ENCODE measurements at regions not wholly inside any gene's neighbourhood (a gene's known extent, or its start where the extent isn't known, plus 50 kb on each side); places are given as distances from the start of the nearest gene placed in this dataset.

- Histone ChIP-seq H3K4me2 (ENCODE audit: insufficient read depth, low read length) (no peak overlapping the region), H3K27me3 (ENCODE audit: control insufficient read depth in 2 of 2, insufficient read depth in 2 of 2, low read length in 2 of 2) (no peaks in the 10 kb centered on the region), H3K4me3 (no peak overlapping the region), H3K79me2 (ENCODE audit: control insufficient read depth, insufficient read depth, low read length) (no peaks in the 10 kb centered on the region), H2AFZ (ENCODE audit: low read depth, low read length) (no peak overlapping the region), H3K9me3 (replicated peaks; ENCODE audit: control insufficient read depth, insufficient read depth, low read depth, low read length) (no peaks in the 10 kb centered on the region), H4K20me1 (replicated peaks; ENCODE audit: control insufficient read depth, insufficient read depth, low read length) (no peaks in the 10 kb centered on the region), H3K27ac (ENCODE audit: extremely low read depth, low read depth, low read length) (no peak overlapping the region), H3K36me3 (ENCODE audit: control insufficient read depth, insufficient read depth, low read length) (no peaks in the 10 kb centered on the region), H3K9ac (ENCODE audit: insufficient read depth in 1 of 2, low read depth in 2 of 2, low read length in 2 of 2) (no peak overlapping the region), H3K4me1 (replicated peaks in 1 of 2; ENCODE audit: control insufficient read depth in 2 of 2, insufficient read depth in 2 of 2, low read length in 2 of 2) (no peaks in the 10 kb centered on the region), H3K9me1 (ENCODE audit: control insufficient read depth, insufficient read depth, low read length) (no peaks in the 10 kb centered on the region)
- FAIRE-seq: no peak
- TF ChIP-seq SP1 (CRISPR knock-in tag; IDR thresholded peaks at IDR 0.05) (no peak), ZNF644 (tag; IDR thresholded peaks at IDR 0.05; ENCODE audit: low read depth) (no peak), SNIP1 (IDR thresholded peaks at IDR 0.05; ENCODE audit: low read depth) (no peak), SRF (CRISPR knock-in tag; IDR thresholded peaks at IDR 0.05) (no peak), NFE2L1 (tag; IDR thresholded peaks at IDR 0.05; ENCODE audit: borderline replicate concordance, low read depth) (no peak), HDAC8 (tag; IDR thresholded peaks at IDR 0.05) (no peak), FUS (optimal IDR thresholded peaks at IDR 0.05; ENCODE audit: low read depth, low read length) (no peak), CHD1 (IDR thresholded peaks at IDR 0.05; ENCODE audit: low read length) (no peak), SAFB2 (IDR thresholded peaks at IDR 0.05; ENCODE audit: borderline replicate concordance, low read depth, low read length, severe bottlenecking) (no peak), ZNF263 (CRISPR knock-in tag; IDR thresholded peaks at IDR 0.05; ENCODE audit: borderline replicate concordance) (no peak), ZNF212 (CRISPR knock-in tag; IDR thresholded peaks at IDR 0.05) (no peak), TEAD2 (tag; IDR thresholded peaks at IDR 0.05) (no peak), ETV1 (tag; conservative IDR thresholded peaks at IDR 0.05; ENCODE audit: low read depth) (no peak), MXD1 (CRISPR knock-in tag; IDR thresholded peaks at IDR 0.05; ENCODE audit: borderline replicate concordance, poor library complexity, severe bottlenecking) (no peak), CTCFL (IDR thresholded peaks at IDR 0.05; ENCODE audit: borderline replicate concordance, insufficient read depth, low read depth, low read length, poor library complexity, severe bottlenecking) (no peak), NFIC (IDR thresholded peaks at IDR 0.05) (no peak)
- in situ Hi-C loops (cut with MboI) (no loop called here), intact Hi-C loops (cut with micrococcal nuclease) (no loop called here)
- 0% methylated on average over 1 of the region's 1 CpG for WGBS (ENCODE audit: insufficient coverage, low coverage, missing lambda C conversion rate)
- DNase-seq (ENCODE audit: extremely low read depth in 1 of 4, low spot score in 3 of 4): no peak
- ChIA-PET CTCF (ENCODE audit: low intra/inter-chr PET ratio) (no interaction called here), POLR2A (no interaction called here)
- ATAC-seq: no peak
- no TSS peak for BruUV-seq (replicated peaks)
These were observed 1234.7 kb downstream of the NSUN3 start for GRCh38 chr3:95297581-95297980.

Measured in K562 (cell line).